HG02840 (cell line): ENCODE measurements at regions not wholly inside any gene's neighbourhood (a gene's known extent, or its start where the extent isn't known, plus 50 kb on each side); places are given as distances from the start of the nearest gene placed in this dataset.
"Not testable (repeated sequence)": the region's sequence is repeated elsewhere in the genome, so short reads cannot be mapped to it uniquely, and the experiment has no call there.

ENCODE experiments used
- ATAC-seq: cut with Tn5 transposase; IDR thresholded peaks from one replicate; pipeline ENCODE4 v1.9.1; 2021; ENCODE audit warnings: mild to moderate bottlenecking, moderate library complexity, moderate number of reproducible peaks; ENCODE audit not compliant: unreplicated experiment, low FRiP score

DNA sequence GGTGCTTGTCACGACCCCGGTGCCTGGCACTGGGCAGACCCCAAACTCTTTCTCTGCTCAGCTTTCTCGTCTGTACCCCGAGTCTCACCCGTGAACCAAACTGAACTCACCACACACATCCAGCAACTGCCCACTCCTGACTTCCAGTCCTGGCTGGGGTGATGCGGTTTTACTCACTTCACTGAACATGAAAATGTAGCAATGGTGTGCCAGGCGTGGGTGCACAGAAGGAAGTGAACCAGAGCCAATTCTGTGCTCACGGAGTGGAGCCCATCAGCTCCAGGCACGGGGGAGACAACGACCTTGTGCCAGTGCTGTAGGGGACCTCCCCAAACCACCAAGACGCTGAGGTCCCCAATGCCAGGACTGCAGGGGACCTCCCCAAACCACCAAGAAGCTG is 78.7 kb upstream of the AFDN start:
- no peak for ATAC-seq

DNA sequence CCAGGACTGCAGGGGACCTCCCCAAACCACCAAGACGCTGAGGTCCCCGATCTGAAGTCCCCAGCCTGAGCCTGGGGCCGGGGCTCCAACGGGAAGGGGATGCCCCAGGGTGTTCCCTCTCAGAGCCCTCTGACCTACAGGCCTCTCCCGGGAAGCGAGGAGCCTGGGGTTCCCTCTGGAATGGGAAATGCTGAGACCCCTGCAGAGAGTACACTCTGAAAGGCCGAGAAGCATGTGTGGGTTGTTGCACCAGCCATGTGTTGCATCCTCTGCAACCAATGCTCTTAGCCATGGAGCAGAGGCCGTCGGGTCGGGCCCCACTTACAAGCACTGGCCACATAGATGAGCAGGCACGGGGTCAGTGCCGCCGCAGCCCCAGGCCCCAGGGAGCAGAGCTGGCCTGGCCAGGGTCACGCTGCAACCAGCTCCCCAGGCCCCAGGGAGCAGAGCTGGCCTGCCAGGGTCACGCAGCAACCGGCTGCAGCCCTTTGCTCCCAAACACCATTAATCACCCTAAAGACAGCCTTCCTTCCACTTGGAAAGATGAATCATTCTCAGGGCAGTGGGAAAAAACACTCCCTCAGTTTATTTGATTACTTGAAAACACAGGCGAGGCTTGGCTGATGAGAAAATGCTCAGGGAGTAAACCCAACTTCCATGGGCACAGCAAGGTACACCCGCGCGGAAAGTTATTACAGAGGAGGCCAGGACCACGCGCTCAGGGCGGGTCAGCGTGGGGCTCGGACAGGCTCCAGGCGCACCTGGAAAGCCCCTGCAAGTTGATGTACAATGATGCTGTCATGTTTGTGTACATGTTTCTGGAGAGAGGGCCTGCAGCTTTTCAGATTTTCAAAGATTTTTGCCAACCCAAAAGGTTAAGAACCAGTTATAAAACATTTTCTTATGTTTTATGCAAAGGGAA is 78.0 kb upstream of the AFDN start:
- ATAC-seq: no peak

DNA sequence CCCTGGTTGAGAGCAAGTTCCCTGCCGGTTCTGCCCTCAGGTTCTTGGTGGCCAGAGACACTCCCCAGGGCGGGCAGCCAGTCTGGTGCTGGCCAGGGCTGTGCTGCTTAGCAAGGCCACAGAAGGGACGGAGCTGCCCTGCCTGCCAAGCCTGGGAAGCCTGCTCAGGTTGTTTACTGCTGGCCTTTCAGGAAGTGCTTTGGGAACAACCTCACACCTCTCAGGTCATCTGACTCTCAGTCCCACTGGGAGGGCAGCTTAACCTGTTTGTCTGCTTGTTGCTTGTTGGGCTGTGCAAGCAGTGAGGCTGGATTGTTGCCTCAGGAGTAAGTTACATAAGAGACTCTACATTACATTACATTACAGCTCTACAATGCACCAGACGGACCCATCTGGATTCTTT is 75.8 kb upstream of the AFDN start:
- no peak for ATAC-seq

DNA sequence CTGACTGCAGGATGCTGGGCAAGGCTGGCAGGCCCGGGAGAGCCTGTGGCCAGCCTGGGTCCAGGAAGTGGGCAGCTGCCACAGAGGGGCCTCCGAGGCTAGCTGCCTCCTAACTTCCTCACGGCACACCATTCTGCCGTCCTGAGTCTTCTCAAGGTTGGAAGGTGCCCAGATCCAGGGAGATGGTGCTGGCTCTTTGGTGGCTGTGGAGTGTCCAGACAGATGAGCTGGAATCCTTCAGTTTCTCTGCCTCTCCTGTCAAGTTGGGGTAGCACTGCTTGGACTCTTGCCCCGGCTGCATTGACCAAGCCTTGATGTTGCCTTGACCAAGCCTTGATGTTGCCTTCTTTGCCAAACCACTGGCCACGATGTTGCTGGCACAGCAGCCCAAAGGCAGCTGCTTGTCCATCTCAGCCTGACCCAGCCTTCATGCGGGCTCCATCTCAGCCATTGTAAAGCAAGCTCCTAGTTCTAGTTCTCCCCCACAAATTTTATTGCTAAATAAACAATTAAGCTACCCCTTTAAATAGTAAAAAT is 75.1 kb upstream of the AFDN start:
- ATAC-seq: no peak

DNA sequence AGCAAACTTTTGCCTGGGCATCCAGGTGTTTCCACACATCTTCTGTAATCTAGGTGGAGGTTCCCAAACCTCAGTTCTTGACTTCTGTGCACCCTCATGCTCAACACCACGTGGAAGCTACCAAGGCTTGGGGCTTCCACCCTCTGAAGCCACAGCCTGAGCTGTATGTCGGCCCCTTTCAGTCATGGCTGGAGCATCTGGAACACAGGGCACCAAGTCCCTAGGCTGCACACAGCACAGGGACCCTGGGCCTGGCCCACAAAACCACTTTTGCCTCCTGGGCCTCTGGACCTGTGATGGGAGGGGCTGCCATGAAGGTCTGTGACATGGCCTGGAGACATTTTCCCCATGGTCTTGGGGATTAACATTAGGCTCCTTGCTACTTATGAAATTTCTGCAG is 73.4 kb upstream of the AFDN start:
- ATAC-seq: not testable (repeated sequence)

DNA sequence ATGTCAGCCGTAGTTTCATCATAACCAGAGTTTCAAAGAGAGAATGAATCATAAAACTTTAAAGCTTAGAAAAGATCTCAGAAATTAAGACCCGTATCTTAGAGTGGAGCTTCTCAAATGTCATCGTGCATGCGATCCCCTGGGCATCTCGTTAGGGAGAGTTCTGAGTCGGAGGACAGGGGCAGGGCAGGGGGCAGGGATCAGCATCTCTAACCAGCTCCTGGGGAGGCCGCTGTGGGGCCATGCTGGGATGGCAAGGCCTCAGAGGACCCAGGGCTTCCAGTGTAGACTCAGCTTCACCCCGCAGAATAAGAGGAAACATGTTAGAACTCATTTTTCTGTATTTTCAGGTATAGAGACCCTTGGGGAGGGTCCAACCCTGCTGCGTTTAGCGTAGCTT is 72.0 kb upstream of the AFDN start:
- no peak for ATAC-seq

DNA sequence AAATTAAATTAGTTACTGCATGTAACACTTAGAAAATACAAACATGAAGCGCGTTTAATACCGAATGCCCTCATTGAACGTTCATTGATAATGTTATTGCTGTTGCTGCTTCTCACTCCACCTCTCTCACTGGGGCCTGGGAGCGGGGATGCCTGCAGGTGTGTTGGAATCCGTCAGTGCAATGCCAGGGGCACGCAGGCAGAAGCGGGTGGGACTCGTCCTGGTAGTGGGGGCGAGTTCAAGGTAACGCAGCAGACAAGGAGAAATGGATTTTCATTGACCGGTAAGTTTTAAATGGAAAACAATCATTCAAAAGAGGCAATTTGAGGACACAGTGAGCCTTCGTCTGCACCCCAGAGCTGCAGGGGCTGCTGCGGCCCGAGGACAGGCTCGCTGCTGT is 71.2 kb upstream of the AFDN start:
- no peak for ATAC-seq

DNA sequence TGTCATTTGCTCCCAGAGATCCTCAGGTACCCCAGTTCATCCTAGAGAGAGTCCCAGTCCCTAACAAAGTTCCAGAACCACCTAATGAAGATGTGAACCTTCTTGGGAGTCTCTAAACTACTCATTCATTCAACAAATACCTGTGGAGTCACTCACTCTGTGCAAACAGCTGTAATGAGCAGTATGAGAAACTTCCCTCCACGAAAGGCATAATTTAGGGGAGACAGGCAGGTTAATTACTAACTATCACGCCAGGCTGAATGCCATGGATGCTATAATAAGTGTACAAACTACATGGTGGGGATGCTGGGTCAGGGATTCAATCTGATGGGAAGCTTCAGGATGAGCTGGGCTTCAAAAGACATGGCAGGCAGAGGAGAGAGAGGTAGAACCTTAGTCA is 70.1 kb upstream of the AFDN start:
- ATAC-seq: no peak

DNA sequence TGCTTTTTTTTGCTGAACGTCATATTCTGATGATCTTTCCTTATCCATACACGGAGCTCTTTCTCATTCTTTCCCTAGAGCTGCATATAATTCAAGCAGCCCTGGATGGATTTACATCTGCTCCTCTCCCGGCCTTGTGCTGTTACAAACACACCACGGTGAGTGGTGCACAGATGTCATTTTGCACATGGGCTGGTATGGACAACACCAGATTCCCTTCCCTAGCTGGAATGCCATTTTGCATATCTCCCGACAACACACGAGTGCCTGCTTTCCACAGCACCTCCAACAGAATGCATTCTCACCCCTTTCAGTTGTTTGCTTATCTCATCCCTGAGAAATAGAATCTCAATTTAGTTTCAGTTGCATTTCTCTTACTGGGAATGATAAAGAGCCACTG is 69.5 kb upstream of the AFDN start:
- no peak for ATAC-seq

DNA sequence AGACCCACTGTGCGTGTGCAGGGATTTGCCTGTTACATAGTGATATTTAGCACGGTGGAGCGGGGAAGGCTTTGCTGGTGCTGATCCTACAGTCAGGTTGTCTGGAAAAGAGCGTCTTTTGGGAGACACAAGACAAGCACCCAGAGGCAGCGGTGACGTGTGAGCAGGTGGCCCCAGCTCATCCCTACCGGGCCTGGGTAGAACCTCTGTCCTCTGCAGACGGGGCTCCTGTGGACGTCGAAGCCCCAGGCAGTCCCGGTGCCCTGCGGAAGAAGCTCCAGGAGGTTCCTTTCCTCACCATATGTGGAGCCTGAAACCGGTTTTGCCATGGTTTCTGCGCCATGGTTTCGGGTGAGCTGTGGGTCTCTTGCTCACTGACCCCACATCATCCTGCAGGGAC is 68.9 kb upstream of the AFDN start:
- ATAC-seq: no peak

DNA sequence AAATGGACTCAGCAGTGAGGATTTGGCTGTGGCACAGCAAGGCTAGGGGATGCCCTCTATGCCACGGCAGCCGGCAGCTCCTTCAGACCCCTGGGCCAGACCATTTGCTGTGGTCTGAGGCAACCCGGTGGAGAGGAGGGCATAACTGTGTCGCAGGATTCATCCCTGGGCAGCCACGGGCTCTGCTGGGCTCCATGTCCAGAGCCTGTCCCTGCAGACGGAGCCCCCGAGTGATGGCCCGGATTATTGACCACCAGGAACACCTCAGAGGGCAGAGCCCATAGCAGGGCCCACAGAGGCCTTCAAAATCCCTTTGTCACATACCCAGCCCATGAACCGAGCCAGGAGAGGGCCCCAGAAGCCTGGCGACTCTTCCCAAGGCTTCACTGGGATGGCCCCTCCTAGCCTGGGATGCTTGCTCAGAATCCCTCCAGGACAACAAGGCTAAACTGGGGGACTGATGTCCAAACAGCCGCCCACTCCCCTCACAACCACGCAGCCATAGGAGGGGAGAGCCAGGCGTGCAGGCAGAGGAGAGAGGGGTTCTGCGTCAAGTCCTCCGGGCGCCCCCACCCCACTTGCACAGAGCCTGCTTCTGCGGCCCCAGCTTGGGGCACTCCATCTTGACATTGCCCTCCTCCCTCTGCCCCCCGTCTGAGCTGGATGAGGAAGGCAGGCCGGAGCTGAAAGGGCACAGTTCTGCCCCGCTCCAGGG is 68.2 kb upstream of the AFDN start:
- ATAC-seq: no peak

DNA sequence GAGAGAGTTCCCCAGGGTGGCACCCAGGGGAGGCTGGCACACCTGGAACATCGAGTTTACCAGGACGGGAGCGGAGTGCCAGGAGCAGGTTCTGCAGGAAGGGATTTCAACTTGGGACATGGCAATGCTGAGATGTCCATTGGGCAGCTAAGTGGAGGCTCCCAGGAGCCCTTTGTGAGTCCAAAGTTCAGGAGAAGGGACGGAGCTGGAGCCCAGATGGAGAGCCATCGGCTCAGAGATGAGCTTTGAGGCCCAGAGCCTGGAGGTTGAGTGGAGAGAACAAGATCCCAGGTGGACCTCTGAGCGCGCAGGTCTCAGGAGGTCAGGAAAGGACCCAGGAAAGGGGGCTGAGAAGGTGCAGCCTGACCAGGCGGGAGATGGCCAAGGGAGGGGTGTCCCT is 67.5 kb upstream of the AFDN start:
- ATAC-seq: no peak

DNA sequence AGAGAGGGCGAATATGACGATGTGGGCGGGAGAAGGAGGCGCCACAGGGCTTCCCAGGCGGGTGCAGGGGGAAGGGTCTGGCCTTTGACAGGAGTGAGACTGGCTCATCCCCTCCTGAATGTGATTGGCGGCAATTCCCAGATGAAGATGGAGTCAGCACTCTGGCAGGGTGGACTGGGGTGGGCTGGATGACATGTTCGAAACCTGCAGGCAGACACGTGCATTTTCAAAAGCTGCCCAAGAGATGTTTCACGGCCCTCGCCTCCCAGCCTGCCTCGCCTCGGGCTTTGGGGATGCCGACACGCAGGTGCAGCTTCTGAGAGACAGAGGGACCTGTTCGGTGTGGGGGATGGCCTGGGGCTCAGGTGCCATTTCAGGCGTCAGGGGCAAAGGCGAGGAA is 66.8 kb upstream of the AFDN start:
- ATAC-seq: no peak

DNA sequence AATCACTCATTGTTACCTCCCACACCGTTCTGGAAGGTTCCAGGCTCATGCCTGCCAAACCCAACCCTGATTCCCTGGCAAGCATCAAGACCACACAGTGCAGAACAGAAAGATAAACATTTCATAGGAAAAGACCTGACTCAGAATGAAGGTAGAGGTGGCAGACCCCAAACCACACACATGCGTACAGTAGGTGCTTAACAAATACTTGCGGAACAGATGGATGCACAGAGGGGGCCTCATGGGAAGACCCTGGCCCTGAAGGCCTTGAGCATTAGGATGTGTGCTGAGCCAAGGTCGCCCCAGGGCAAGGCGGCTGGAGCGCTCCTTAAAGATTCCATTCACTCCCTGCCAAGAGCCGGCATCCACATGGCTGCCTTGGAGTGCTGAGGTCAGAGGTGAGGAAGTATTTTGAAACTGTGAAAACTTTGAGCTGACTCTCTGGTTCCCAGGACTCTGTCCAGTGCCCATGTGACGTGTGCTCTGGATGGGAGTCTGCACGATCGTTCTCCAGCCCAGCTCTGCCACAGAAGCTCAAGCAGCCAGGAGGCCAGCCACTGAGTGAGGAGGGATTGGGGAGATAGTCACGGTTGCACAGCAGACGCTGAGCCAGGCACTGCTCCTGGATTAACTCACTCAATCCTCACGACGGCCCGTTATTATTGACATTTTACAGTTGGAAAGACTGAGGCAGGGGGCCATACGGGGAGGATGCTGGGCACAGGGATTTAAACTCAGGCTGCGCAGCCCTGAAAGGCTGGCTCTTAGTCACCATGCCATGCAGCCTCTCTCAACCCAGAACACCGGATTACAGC is 65.5 kb upstream of the AFDN start:
- no peak for ATAC-seq

DNA sequence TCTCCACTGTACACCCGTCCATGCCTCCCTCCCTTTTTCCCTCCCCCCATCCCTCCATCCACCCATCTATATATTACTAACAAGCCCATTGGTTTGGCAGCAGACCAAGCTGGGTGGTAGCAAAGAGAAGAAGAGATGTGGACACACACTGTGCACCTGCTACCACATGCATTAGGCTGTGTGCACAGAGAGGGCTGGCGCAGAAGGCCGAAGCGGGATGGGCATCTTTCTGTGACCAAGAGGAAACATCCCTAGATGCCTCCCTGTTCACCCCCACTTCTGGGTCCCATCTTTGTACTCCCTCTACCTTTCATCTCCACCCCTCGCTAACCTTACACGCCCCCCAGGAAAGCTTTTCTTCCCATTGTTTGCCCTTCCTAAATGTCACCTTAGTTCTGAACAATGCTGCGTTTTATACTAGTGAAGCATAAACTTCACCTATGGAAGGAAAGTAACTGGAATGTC is 64.9 kb upstream of the AFDN start:
- no peak for ATAC-seq

DNA sequence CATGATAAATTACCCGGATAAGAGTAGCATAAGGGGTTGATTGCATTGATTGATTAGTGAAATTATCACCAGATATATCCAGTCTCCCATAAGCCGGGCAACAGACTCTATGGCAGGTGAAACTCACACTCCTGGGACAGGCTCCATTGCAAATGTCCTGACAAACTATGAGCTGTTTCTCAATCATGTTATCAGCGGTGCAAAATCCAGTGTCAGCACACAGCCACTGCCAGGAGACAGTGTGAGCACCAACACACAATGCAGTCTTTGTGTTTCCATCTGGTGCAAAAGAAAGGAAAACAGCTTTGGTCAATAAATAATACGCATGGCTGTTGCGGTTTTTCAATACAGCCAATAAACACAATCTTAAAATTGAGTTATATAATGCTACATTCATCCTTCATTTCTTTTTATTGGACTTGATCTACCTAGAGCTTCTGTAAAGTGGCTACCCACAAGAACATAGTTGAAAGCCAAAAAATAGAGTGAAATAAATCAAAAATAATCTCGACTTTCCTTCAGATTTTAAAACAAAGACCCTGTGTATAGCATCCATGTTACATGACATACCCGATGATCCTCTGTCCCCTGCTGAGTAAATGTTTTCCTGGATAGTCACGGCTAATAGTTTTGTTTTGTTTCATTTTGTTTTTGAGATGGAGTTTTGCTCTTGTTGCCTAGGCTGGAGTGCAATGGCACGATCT is 64.3 kb upstream of the AFDN start:
- ATAC-seq: no peak

DNA sequence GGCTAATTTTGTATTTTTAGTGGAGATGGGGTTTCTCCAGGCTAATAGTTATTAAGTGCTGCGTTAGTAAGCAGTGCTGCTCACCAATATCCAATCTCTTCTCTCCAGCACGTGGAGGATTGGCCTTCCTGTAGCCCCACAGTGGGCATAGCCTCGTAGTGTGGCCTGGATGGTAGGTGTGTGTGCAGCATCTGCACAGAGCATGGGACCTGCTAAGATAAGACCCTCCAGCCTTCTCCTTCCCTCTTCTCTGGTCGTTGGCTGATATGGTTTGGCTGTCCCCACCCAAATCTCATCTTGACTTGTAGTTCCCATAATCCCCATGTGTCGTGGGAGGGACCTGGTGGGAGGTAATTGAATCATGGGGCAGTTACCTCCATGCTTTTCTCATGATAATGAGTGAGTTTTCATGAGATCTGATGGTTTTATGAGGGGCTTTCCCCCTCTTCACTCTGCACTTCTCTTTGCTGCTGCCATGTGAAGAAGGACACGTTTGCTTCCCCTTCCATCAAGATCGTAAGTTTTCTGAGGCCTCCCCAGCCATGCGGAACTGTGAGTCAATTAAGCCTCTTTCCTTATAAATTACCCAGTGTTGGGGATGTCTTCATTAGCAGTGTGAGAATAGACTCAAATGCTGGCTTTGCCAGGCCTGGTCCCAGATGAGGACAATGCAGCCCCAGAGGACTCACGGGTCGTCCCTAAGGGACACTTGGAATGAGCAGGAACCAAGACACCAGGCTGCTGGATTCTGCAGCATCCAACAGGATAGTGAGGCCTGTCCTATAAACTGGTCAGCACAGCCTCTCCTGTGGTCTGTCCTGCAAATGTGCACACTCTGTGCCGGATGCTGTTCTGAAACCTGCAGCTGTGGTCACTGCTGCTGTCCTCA is 63.4 kb upstream of the AFDN start:
- no peak for ATAC-seq

DNA sequence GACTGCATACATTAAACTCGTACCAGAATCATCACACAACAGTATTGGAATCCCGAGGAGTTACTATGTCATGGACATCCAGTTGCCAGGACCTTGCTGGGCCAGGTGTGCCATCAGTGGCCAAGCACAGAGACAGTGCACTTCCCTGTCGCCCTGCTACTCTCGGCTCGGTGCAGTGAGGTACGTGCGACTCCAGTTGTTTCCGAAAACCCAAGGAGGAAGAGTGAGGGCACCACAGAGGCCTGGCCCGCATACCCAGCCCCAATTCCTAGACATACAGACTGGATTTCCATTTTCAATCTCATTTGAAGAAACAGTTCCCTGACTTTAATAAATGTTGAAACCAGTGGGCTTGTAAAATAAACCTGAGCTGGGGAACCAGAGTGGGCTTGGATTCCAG is 62.5 kb upstream of the AFDN start:
- no peak for ATAC-seq
